GM19043 (cell line): ENCODE measurements at regions not wholly inside any gene's neighbourhood (a gene's known extent, or its start where the extent isn't known, plus 50 kb on each side); places are given as distances from the start of the nearest gene placed in this dataset.

Experiments used
- ATAC-seq: cut with Tn5 transposase; IDR thresholded peaks from one replicate; pipeline ENCODE4 v1.9.1; 2021; ENCODE audit warnings: low read depth; ENCODE audit not compliant: unreplicated experiment

- ATAC-seq = no peak
Measured at GRCh38 chr4:187286525-187286924, 562.9 kb upstream of the FAT1 start.

GRCh38 chr4:187289371-187289770, 565.7 kb upstream of the FAT1 start:
- no peak for ATAC-seq

- ATAC-seq = no peak
Measured at GRCh38 chr4:187294861-187295260, 571.2 kb upstream of the FAT1 start.

DNA sequence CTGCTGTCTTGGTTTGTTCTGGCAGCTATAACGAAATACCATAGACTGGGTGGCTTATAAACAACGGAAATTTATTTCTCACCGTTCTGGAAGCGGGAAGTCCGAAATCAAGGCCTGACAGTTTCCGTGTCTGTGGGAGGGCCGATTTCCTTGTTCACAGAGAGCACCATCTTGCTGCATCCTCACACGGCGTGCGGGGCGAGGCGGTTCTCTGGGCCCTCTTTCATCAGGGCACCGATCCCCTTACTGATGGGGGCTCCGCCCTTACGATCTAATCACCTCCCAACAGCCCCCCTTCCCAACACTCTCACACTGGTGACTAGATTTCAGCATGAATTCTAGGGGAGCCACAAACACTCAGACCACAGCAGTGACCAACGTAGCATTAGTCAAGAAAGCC, 578.3 kb upstream of the FAT1 start:
- ATAC-seq = no peak

- ATAC-seq = no peak
Measured at GRCh38 chr4:187302457-187303150, 578.9 kb upstream of the FAT1 start.

DNA sequence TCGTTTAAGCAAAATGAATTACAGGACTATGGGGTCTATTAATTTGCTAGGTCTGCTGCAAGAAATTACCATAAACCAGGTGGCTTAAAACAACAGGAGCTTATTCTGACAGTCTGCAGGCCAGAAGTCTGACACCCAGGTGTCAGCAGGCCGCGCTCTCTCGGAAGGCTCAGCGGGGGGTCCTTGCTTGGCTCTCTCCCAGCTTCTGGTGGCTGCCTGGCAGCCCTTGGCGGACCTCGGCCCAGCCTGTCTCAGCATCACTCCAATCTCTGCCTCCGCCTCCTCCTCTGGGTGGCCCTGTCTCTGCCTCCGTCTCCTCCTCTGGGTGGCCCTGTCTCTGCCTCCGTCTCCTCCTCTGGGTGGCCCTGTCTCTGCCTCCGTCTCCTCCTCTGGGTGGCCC, 580.5 kb upstream of the FAT1 start:
- ATAC-seq = no peak

DNA sequence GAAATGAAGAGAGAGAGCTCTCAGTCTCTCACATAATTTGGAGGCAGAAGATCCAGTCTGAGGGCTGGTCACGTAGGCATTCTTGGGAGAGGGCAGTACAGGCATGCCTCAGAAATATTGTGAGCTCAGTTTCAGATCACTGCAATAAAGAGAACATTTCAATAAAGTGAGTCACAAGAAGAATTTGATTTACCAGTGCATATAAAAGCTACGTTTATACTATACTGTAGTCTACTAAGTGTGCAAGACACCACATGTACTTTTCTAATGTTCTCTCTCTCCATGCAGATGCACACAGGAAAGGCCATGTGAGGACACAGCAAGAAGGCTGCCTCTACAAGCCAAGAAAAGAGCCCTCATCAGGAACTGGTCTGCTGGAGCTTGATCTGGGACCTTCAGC, 583.5 kb upstream of the FAT1 start:
- ATAC-seq = no peak

GRCh38 chr4:187309456-187309855, 585.8 kb upstream of the FAT1 start:
- ATAC-seq = no peak

- no peak for ATAC-seq
Measured at GRCh38 chr4:187312299-187312698, 588.6 kb upstream of the FAT1 start.

- ATAC-seq = no peak
Measured at GRCh38 chr4:187317799-187318198, 594.1 kb upstream of the FAT1 start.

GRCh38 chr4:187321711-187322110, 598.1 kb upstream of the FAT1 start:
- ATAC-seq = no peak

- ATAC-seq = no peak
Measured at GRCh38 chr4:187332141-187332540, 608.5 kb upstream of the FAT1 start.

GRCh38 chr4:187333151-187333550, 609.5 kb upstream of the FAT1 start:
- ATAC-seq = no peak

DNA sequence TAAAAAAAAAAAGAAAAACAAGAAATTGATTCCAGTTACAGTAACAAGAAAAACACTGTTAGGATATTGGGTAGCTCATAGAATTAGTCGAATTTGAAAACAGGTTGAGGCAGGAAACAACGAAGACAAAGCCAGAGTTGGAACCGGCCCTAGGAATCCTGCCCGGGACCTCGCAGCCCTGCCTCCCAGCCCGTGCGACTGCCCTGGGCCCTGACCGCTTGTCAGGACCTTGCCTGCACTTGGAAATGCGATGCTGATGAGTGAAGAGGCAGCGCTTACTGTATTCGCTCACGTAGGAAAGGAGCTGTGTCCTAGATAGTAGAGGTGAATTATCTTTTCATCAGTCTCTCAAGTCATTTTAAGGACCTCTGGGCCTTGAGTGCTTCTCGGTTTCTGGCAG, 611.7 kb upstream of the FAT1 start:
- ATAC-seq = no peak

- ATAC-seq = no peak
Measured at GRCh38 chr4:187354740-187355139, 631.1 kb upstream of the FAT1 start.

DNA sequence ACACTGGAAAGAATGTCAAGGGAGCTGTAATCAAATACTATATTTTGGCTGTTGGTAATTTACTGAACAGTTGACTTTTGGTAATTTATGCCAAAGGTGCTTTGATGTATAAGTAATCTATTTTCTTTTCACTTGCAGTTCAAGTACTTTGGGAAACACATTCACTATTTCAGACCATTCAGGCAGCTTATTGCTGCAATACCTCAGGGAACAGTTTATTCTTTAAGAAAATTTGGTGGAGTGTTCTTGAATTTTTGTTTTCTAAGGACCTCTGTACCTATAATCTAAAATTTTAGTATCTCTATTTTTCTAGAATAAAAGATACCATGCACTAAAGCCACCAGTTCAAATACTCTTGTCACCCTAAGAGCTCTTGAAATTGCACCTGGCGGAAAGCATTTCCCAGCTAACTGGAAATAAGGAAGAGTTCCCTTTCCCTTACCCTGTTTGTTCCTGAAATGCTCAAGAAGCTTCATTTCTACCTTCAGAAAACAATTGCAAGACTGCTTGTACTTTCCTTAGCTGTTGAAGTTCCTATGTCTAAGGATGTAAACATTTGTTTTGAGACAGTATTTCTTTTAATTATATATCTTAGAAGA, 633.5 kb upstream of the FAT1 start:
- no peak for ATAC-seq

DNA sequence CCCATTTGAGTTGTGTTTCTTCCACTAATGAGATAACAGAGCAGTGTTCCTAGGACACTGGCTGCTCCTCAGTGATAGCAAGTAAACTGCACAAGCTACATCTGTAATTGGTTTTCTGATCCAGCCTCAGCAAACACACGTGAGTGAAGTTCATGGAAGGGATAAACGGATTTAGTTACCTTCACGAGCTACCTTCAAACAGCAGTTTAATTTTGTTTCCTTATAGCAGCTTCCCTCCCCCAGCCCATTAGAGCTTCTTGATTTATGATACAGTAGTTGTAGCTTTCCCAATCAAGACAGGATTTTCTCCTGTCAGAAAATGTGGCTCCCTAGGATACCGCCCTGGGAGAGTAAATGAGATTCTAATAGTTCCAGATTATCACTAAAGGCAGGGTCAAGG, 634.2 kb upstream of the FAT1 start:
- no peak for ATAC-seq

GRCh38 chr4:187362937-187363857, 632.4 kb upstream of the ZFP42 start:
- ATAC-seq = no peak

- no peak for ATAC-seq
Measured at GRCh38 chr4:187364401-187364800, 631.2 kb upstream of the ZFP42 start.

GRCh38 chr4:187364851-187365250, 630.7 kb upstream of the ZFP42 start:
- ATAC-seq = no peak

GRCh38 chr4:187366530-187366929, 629.0 kb upstream of the ZFP42 start:
- no peak for ATAC-seq

DNA sequence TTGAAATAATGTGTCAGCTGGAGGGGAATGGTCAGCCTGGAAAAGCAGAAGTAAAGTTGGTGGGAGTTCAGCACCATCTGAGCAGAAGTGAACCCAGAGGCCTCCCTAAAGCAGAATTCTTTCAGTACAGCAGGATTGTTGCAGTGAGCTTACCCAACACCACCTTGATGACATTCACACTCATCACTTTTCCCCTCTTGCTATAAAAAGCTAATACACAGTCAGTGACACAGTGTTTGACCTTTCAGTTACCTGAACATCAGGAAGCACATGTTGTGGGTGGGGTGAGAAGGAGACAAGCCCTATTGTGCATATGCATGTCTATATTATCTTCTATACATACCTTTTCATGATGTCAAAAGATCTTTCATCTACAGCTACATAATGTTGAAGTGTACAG, 624.7 kb upstream of the ZFP42 start:
- no peak for ATAC-seq
